ENCODE measurements at regions not wholly inside any gene's neighbourhood (a gene's known extent, or its start where the extent isn't known, plus 50 kb on each side); places are given as distances from the start of the nearest gene placed in this dataset.

DNA sequence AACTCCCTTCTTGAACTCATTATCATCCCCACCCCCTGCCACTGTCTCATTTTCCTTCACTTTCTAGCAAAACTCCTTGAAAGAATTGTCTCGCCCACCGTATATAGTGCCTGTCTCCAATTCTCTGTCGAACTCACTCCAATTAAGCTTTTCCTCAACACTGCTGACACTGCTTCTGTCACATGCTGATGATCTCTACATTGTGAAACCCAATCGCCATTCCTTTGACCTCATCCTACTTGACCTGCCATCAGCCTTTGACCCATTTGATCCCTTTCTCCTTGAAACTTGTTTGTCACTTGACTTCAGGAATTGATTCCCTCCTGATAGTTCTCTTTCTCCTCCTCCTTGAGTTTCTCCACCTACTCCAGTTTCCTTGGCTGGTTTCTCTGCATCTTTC, 54.8 kb downstream of the CCDC71L start:
- no peak for DNase-seq (ENCODE audit: low read depth, low spot score)

DNA sequence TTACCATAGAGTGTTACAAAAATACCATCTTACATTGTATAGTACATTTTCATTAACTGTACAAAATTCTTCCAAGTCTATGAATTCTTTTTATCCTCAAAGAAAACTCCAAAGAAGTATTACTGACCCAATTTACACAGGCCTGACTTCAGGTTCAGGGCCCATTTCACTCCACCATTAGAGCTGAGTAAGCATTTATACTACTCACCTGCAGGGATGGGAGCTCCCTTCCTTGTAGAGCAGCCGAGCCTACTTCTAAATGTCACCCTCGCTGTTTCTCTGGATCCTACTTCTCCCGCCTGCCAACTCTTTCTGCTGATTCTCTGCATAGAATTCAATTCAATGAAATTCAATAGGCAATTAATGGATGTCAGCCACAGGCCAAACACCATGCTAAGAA, 56.0 kb downstream of the CCDC71L start:
- DNase-seq (ENCODE audit: low read depth, low spot score) = no peak

DNA sequence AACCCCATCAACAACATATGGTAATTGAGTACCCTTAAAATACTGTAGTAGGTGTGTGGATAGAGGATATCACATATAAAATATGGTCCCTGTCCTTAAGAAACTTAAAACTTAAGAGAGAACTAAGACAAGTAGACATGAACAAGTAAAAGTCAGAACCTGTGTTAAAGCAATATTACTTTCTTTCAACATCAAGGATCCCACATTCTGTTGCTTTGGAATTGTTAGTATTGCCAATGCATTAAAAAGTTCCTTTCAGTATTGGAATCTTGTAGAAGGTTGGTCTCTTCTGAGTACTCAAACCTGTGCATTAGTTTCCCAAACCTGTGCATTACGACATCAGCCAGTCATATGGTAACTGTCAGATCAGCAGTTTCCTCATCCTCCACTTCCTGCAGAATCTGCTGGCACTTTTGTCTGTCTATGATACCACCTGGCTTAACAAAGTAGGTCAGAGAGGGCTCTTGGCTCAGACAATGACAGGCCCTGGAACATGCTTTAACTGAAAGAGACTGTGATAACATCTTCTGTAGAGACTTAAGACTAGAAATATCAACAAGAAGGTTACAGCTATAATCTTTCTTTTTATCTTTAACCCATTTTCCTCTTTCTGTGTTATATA, 56.5 kb downstream of the CCDC71L start:
- no peak for DNase-seq (ENCODE audit: low read depth, low spot score)

DNA sequence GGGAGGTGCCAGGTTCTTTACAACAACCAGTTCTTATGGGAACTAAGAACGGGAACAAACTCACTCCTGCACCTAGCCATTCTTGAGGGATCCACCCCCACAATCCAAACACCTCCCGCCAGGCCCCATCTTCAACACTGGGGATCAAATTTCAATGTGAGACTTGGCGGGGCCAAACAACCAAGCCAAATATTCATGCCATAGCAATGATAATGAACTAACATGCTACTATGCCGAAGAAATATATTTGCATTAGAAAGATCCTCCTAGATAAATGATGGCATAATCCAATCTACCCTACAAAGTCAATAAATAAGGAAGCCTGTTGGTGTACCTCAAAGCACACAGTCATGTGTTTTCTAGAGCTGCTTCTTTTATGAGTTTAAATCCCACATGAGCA, 57.6 kb downstream of the CCDC71L start:
- DNase-seq (ENCODE audit: low read depth, low spot score) = no peak

DNA sequence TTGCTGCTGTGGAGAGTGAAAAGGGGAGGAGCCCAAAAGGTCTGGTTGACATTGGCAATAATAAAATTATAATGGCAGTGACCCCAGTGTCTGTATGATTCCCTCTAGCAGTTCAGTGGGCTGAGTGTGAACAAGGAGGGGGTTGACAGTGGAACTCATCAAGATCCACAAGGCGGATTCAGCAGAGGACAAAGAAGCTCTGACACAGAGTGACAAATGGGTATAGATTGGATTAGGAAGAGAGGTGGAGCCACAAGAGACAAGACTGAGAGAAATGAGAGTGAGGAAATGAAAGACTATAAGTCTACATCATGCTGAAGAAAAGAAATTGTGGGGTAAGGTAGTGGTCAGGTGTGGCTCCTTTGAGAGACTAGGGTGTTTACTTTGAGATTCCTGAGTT, 58.9 kb downstream of the CCDC71L start:
- DNase-seq (ENCODE audit: low read depth, low spot score) = no peak

DNA sequence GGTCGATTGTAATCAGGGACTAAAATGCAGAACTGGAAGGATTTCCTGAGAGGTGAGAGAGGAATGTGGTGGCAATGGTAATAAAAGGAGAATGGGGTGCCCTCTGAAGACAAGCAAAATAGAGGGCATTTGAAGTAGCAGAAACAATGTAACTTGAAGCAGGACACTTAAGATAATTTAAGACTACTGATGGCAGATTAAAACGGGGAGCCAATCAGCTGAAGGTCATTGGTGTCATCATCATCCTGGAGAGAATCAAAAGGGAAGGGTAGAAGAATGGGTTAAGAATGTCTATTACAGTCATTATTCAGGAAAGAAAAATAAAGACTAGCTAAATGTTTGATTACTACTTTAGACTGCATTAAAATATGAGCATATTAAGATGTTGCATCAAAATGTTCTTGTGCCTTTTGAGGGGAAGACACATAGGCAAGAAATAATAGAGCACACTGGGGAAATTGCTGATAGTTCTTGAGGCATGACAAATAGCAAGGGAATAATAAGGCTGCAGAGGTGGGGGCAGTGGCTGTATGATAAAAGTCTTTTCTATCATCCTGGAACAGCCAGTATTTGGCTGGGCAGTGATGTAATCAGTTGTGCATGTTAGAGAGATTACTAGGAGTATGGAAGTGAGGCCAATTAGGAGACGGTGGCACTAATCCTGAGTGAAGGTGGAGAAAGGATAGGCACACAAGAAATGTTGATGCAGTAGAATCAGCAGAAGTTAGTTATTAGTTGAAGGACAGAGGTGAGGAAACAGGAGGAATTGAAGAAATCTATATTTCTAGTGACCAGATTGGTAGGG, 60.2 kb downstream of the CCDC71L start:
- no peak for DNase-seq (ENCODE audit: low read depth, low spot score)

DNA sequence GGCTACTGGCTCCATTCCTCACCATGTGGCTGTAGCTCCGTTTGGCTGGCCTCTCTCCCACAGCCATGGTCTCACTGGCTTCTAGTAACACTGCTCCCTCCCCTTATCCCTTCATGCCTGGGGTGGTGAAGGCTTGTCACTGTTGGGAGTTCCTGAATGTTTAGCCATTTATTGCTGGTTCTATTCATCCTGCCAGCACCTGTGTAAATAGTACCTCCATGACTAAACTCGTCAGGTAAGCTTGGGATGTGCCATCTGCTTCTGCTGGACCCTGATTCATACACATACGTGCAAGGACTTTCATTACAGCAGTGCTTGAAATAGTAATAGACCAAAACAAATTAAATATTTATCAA, 61.6 kb downstream of the CCDC71L start:
- DNase-seq (ENCODE audit: low read depth, low spot score) = no peak

DNA sequence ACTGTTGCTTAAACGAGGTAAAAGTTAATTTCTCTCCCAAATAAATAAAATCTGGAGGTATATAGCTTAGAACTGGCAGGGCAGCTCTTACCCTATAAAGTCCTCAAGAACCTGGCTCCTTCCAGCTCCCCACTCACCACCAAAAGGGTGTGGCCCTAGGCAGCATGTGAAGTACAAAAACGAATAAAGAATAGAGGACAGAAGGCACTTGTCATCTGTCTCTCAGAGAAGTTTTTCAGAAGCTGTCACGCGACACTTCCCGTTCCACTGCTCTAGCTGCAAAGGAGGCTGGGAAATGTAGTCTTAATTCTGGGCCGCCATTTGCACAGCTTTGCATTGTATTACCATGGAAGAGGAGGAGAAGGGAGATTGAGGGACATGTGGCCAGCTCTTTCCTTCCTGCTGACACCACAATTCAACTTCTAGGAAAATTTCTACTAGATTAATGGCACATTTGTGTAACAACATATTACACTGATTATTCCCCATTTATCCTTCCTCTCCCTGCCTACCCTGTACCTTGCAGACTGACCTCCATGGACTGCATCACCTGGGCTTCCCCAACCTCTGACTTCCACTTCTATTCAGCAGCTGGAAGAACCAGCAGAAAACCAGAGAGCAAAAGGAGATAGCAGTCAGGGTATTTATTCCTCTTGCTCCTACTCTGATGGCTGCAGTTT, 62.2 kb downstream of the CCDC71L start:
- peak; percentile 22 for DNase-seq (ENCODE audit: low read depth, low spot score)

DNA sequence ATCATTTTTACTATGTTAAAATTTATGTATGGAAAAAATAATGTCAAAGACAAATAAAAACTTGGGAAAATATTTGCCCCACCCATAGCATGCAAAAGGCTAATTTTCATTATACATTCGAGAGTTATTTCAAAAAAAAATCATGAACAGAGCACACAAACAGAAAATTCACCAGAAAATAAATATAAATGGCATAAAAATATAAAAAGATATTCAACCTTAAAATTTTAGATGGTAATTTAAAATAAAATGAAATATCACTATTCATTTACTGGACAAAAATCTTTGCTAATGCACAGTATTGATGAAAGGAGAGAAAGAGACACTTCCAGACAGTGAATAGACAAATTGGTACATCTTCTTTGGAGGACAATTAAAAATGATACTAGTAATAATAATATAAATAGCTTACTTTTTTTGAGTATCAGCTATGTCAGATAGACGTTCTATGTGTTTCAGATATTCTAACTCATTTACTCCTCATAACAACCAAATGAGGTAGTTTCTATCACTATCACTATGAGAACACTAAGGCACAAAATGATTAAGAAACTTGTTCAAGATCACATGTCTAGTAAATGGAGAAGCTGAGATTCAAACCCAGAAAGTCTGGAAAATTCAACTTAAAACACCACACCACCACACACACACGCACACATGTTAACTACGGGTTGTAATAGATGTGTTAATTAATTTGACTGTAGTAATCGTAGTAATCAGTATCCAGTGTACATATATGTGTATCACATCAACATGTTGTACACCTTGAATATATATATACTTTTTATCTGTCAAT, 63.0 kb downstream of the CCDC71L start:
- no peak for DNase-seq (ENCODE audit: low read depth, low spot score)

DNA sequence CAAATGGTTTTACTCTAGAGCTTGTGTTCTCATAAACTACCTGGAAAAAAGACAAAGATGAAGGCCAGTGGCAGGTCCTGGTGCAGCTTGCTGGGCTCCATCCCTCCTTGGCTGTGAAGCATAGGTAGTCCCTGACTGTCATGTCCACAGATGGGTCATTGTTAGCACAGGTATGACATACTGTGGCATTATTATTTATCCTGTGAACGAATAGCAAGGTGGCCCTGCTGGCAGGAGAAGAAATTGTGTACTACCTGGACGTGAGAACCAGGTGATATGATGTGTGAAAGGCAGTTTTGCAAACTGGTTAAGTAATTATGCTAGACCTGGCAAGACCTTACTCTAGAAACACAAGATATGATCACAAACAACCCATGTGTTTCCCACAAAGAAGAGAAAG, 63.9 kb downstream of the CCDC71L start:
- DNase-seq (ENCODE audit: low read depth, low spot score) = no peak

DNA sequence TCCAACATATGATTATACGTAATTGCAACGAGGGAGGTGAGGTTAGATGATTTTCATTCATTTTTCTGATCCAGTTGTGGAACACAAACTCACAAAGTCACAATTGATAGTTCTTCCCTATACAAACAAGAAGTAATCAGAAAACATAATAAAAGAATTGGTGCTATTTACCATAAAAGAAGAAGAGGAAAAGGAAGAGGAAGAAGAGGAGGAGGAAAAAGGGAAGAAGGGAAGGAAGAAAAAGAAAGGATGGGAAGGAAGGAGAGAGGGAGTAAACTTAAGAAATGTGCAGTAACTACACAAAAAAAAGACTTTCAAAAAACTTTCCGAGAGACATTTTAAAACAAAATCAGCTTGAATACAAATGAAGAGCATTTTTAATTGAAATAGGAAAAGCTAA, 65.0 kb downstream of the CCDC71L start:
- no peak for DNase-seq (ENCODE audit: low read depth, low spot score)

DNA sequence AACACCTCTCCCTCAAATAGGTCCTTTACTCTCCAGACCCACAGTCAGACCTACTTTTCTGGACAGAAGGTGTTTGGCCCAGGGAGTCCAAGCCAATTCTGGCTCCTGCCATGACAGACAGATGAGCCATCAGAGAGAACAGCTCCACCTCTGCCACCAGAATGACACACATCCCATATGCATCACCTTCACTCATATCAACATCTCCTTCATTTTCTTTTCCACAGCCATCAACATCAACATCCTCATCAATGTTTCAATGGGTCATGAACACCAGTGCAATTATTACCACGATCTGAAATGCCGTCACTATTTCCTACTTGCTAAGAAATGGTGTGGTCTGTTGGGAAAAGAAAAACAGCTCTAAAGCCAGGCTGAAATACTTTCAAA, 67.9 kb downstream of the CCDC71L start:
- no peak for DNase-seq (ENCODE audit: low read depth, low spot score)

DNA sequence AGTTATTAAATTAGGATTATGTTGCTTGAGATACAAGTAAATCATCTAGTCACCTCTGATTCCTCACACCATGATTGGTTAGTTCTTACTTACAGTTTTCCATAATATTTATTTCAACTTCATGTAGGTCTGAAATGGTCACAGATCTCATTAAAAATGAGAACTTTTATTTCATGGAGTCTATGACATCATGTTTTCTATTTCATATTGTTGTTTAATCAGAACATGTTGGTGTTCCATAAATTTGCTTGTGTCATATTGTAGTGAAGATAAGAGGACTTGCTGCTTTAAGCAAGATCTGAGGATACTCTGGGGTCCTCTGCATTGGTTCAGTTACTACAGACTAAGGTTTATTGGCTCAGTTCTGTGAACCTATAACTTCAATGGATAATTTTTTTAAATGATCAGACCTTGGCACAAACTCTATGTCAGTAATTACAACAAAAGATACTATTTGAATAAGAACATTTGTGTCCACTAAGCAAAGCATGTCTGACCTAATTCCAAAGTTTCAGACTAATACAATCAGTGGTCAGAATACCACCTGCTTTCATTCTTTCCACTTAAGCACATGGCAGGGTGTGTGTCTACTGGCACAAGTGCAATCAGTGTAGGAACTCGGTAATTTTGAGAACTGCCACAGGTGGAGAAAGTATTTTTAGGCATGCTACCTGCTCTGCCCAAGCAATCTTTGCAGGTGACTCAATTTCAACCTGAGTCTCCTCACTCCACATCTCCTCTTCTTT, 68.5 kb downstream of the CCDC71L start:
- no peak for DNase-seq (ENCODE audit: low read depth, low spot score)

DNA sequence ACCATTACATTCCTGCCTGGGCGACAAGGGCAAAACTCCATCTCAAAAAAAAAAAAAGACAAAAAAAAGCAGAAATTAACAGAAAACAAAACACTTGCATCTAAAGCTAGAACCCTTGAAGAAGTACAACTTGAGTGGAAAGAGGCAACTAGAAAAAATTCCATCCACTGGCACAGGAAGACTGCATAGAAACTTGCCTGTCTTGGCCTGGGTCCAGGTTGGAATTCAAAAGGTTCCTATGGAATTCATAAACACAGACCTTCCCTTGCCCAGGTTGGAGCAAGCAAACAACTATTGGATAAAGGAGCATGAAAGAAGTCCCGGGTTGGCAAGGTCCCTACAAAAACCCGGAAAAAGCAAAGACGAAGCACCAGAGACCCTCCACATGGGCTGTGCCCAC, 69.8 kb downstream of the CCDC71L start:
- DNase-seq (ENCODE audit: low read depth, low spot score) = no peak

DNA sequence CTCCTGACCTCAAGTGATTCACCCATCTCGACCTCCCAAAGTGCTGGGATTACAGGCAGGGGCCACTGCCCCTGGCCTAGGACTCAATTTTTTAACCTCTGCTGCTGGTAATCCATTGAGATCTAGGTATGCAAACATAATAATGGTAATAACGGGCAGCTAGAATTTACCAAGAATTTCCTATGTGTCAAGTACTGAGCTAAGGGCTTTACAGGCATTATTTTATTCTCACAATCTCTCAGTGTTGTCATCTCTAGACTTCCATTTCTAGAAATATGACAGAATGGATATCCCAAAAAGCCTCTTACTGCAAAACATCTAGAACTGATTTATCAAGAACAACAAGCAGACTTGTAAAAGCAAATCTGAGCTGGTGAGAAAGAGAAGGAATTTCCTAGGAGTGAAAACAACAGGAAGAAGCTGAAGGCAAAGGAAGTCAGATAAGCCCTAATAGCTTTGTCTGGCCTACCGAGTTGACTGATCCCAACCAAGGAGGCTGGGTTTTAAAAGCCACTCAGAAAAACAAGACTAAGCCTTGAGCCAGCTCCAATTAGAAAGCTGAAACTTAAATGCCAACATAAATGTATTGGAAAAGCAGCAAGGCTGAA, 70.6 kb downstream of the CCDC71L start:
- DNase-seq (ENCODE audit: low read depth, low spot score) = no peak

DNA sequence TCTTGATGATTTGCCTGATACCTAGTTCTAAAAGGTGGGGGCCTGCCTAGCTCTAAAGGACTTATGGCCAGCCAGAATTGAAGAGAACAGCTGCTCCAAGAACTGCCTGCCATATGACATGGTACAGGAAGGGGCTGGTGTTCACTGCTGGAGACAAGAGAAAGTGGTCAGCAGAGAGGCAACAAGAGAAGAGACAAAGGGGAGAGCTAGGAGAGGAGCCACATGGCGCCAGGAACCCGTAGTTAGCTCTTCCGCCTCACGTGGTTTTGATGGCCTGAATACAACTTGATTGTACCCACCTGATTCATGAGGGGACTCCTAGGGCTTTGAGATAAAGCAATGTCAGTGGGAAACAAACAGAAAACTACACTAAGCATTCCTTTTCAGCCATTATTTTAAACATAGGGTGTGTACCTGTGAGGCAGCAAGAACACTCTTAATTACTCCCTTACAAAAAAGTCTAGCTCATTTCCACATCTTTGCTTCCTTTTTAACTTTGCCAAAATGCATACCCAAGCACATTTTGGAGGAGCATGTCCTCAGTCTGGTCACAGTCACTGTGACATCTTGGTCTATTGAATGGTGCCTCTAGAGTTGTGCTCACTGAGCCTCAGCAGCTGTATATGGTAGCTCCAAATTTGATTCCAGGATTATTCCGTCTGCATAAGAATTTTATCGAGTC, 71.6 kb downstream of the CCDC71L start:
- DNase-seq (ENCODE audit: low read depth, low spot score) = no peak

DNA sequence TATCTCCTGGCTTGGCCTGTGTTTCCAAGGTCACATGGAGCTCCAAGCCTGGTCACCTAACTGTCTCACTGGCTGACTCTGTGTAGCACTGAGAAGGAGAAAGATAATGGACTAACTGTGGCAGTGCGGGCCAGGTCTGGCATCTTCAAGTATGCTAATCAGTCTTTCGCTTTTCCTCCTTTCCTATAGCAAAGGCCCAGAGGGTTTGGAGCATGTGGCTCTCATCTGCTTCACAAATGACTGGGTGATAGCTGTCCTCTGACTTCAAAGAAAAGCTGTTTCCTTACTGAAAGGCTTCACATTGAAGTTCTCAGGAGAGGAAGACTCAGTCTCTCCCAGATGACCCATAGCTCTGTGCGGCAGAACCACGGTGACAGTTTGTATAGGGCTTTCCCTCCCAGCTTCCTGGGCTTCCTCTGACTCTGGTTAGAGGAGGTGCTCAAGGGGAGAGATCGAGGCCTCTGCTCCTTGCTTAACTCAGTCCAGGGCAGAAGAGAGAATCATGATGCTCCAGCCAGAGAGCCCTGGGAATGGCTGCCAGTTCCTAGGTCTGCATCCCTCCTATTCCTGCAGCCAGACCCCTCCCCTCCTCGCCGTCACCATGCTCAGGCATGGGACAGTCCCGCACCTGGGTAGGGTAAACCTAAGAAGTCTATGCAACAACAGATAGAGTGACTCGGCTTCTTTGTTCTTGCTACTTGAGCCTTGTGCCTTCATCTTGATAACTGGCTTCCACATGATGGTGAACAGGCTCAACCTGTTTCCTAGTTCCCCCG, 72.3 kb downstream of the CCDC71L start:
- no peak for DNase-seq (ENCODE audit: low read depth, low spot score)

DNA sequence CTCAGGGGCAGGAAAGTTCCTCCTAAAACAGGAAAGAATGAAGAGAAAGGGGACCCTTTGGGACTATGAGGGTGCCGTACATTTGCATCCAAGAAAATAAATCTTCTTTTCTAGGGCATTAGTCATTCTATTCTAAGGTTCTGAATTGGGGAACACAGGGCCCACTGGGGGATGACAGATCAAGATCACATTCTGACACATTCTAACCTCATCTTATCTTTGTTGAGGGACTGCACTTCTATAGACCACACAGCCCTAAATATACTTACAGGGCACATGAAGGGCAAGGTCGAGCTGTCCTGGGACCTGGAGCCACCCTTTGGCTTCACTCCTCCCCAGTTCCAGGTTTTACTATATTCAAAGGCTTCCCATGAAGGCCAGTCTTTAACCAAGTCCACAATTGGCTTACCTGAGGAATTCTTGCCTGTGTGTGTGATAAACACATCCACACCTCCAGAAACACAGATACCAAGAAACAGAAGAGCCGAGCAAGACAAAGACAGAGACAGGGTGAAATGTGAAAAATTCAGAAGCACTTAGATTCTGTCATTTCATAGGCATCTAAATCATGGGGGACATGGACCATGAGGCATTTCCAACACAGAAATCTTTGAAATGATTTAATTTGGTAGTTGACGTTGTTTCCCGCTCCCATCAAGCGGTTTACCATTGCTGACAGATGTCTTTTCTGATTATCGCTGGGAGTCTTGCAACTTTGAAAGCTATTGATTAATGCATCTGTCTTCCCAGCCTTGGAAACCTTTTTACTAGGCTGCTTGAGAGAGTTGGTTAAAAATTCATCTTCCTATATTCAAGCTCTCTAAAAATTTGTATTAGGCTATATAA, 75.8 kb downstream of the CCDC71L start:
- DNase-seq (ENCODE audit: low read depth, low spot score) = no peak

All from activated naive CD8-positive, alpha-beta T cell treated with anti-CD3 and anti-CD28 coated beads, Interleukin-2, amount 50 U/mL, for 16 hours (primary cell).